Esophagus (tissue), 2 donors: ENCODE measurements at regions not wholly inside any gene's neighbourhood (a gene's known extent, or its start where the extent isn't known, plus 50 kb on each side); places are given as distances from the start of the nearest gene placed in this dataset.

Experiments used
- H3K27ac ChIP-seq, 2 donors: one replicate each; pipeline ENCODE4 v1.5.1; 2013; ENCODE audit warnings: low read depth in 2 of 2, mild to moderate bottlenecking in 2 of 2, inconsistent platforms in 1 of 2, low read length in 1 of 2, moderate library complexity in 1 of 2
- H3K27me3 ChIP-seq, 2 donors: one replicate each; pipeline ENCODE4 v1.6.1; 2013; ENCODE audit warnings: low read length in 2 of 2, control low read depth in 1 of 2, mild to moderate bottlenecking in 1 of 2; ENCODE audit not compliant: insufficient read depth in 2 of 2, control insufficient read depth in 1 of 2
- H3K36me3 ChIP-seq, 2 donors: one replicate each; pipeline ENCODE4 v1.6.1; 2013; ENCODE audit warnings: low read length in 1 of 2; ENCODE audit not compliant: control insufficient read depth in 2 of 2, insufficient read depth in 2 of 2
- H3K4me1 ChIP-seq, 2 donors: one replicate each; pipeline ENCODE4 v1.6.1; 2013; ENCODE audit warnings: low read length in 1 of 2; ENCODE audit not compliant: control insufficient read depth in 2 of 2, insufficient read depth in 2 of 2
- H3K4me3 ChIP-seq, 2 donors: one replicate each; pipeline ENCODE4 v1.5.1; 2013; ENCODE audit warnings: low read length in 2 of 2, mild to moderate bottlenecking in 2 of 2, low read depth in 1 of 2, moderate library complexity in 1 of 2
- H3K9me3 ChIP-seq, 2 donors: one replicate each; pipeline ENCODE4 v1.6.1; 2013; ENCODE audit warnings: mild to moderate bottlenecking in 2 of 2, low read depth in 1 of 2, low read length in 1 of 2, moderate library complexity in 1 of 2; ENCODE audit not compliant: control insufficient read depth in 2 of 2, insufficient read depth in 1 of 2
- WGBS, 2 donors: extraction: QIAGEN DNeasy Blood & Tissue Kit; methylation state at CpG; one replicate each; pipeline ENCODE4 v1.1.7; 2013; 5-methylcytosine and 5-hydroxymethylcytosine counted together
- donor health status: healthy with polysubstance abuse.
- donor health status: Bipolar disorder and iron deficiency.

DNA sequence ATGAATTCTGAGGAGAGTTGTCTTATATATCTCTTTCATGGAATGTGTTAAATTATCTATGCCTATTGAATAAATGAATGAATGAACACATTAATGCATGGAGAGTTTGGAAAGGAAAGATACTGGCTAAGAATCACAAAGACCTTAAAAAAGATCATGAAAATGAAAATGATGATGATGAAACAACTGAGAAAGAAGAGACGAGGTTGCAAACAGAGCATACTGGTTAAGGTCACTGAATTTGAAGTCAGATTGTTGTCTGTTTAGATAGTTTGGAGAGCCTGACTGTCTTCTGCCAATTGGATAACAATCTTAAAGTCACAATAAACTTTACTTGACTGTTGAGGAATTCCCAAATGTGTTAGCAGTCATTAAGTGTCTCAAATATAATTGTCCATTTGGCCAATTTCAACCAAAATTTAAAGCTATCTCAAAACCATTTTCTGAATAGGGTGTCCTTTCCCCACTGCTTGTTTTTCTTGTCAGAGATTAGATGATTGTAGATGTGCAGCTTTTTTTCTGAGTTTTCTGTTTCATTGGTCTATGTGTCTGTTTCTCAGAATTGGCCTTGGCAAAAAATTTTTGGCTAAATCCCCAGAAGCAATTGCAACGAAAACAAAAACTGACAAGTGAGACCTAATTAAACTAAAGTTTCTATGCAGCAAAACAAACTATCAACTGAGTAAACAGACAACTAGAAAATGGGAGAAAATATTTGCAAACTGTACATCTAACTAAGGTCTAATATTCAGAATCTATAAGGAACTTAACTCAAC, 132.2 kb downstream of the PTGER3 start:
- Histone ChIP-seq H3K36me3 (no peaks in the 10 kb centered on the region), H3K4me1 (no peaks in the 10 kb centered on the region), H3K27me3 (no peaks in the 10 kb centered on the region), H3K27ac (no peak overlapping the region), H3K4me3 (no peak overlapping the region), H3K9me3 (no peaks in the 10 kb centered on the region)
- WGBS, 2 donors, result 39 to 44% methylated on average over 2 of the region's 2 CpGs

DNA sequence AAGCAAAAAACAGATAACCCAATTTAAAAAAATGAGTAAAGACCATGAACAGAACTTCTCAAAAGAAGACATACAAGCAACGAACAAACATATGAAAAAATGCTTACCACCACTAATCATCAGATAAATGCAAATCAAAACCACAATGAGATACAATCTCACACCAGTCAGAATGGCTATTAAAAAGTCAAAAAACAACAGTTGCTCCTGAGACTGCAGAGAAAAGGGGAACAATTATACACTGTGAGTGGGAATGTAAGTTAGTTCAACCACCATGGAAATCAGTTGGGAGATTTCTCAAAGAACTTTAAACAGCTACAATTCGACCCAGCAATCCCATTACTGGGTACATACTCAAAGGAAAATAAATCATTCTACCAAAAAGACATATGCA, 131.6 kb downstream of the PTGER3 start:
- 40 to 54% methylated on average over 2 of the region's 2 CpGs for WGBS, 2 donors
- H3K4me3 ChIP-seq, result no peak overlapping the region

DNA sequence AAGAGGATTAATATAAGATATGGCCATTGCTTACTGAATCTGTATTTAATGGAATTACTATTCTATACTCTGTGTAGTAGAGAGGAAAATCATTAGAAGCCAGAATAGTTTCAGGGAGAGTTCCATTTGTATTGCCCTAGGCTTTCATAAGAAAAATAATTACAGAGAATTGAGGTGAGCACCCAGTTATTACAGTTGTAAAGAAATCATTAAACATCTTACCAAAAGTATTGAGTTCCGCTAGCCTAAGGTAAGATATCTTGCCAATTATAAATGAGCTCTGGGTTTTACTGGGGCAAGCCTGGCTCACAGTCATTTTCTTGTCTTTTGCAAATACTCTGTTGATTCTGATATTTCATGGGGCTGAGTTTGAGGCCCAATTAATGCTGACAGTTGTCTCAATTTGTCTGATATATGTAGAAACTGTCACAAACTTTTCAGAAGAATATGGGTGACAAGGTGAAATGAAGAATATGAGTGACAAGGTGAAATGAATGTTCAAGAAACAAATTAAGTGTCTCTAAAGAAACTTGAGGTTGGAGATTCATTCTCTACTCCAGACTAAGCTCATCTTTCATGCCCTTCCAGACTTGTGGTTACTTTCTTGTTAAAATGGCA, 127.8 kb downstream of the PTGER3 start:
- no peaks in the 10 kb centered on the region for H3K27me3 ChIP-seq

More for the DNA sequence above, 131.6 kb downstream of the PTGER3 start:
- no peaks in the 10 kb centered on the region for H3K36me3 ChIP-seq
- no peaks in the 10 kb centered on the region for H3K27me3 ChIP-seq
- no peak overlapping the region for H3K27ac ChIP-seq
- no peaks in the 10 kb centered on the region for H3K4me1 ChIP-seq
- no peaks in the 10 kb centered on the region for H3K9me3 ChIP-seq

More for the DNA sequence above, 127.8 kb downstream of the PTGER3 start:
- Histone ChIP-seq H3K36me3 (no peaks in the 10 kb centered on the region), H3K4me1 (no peaks in the 10 kb centered on the region), H3K27ac (no peak overlapping the region), H3K9me3 (peaks cover 0 to 2% of the 10 kb centered on the region in 2 donors), H3K4me3 (no peak overlapping the region)
- WGBS, 2 donors, result 97 to 100% methylated on average over 1 of the region's 1 CpG
